K562 (cell line): ENCODE measurements at regions not wholly inside any gene's neighbourhood (a gene's known extent, or its start where the extent isn't known, plus 50 kb on each side); places are given as distances from the start of the nearest gene placed in this dataset.
"Not testable (repeated sequence)": the region's sequence is repeated elsewhere in the genome, so short reads cannot be mapped to it uniquely, and the experiment has no call there.

Experiments
- ATAC-seq: fragments of 200-7000 bp; cut with Tn5 transposase; 3 replicates; pipeline ENCODE4 v1.9.1; 2020; ENCODE audit warnings: moderate library complexity
- BruUV-seq: library from RNA; stranded (reverse); fragments of 400-500 nt; replicated peaks from 2 replicates; lab custom pipeline; 2021; lab: Mats Ljungman, UMichigan
- CTCF ChIA-PET: fragments of 300-600 bp; formaldehyde crosslinking; extraction: SDS; loops from one replicate; lab custom pipeline; 2021; ENCODE audit warnings: low intra/inter-chr PET ratio; lab: Yijun Ruan, JAX
- POLR2A ChIA-PET: fragments of 300-600, 350-650 bp; sonication (Branson Sonifier 250); formaldehyde crosslinking; extraction: SDS; loops from one replicate; lab custom pipeline; 2021; ENCODE audit warnings: antibody characterized with exemption, inconsistent platforms; lab: Yijun Ruan, JAX
- DNase-seq, 4 experiments: peaks; one replicate each; pipeline versions ENCODE4 v3.0.0 to v3.0.0-alpha.2; 2011 to 2018; ENCODE audit warnings: low spot score in 3 of 4, mixed read lengths in 3 of 4; ENCODE audit errors: extremely low read depth in 1 of 4
- FAIRE-seq: peaks from 2 replicates; lab custom pipeline; 2011; peaks lifted over from hg19 to GRCh38; lab: Jason Lieb, UNC
- H2AFZ ChIP-seq: 2 replicates; pipeline ENCODE4 v1.6.0; 2011; ENCODE audit warnings: low read depth, low read length, control low read depth, inconsistent platforms
- H3K27ac ChIP-seq: fragments of 200-600 bp; 3 replicates; pipeline ENCODE4 v1.8.0; 2011; ENCODE audit warnings: low read depth, mild to moderate bottlenecking, control low read depth, inconsistent platforms, low read length, moderate library complexity, mixed read lengths; ENCODE audit errors: extremely low read depth
- H3K27me3 ChIP-seq, 2 experiments: fragments of 300-600 bp in 1 of 2; 2 replicates in 1 of 2; 3 replicates in 1 of 2; pipeline versions ENCODE4 v1.6.0 to v1.8.0; 2011; ENCODE audit warnings: inconsistent platforms in 2 of 2, low read length in 2 of 2, mild to moderate bottlenecking in 1 of 2, mixed read lengths in 1 of 2, moderate library complexity in 1 of 2; ENCODE audit not compliant: control insufficient read depth in 2 of 2, insufficient read depth in 2 of 2
- H3K36me3 ChIP-seq: fragments of 300-600 bp; 3 replicates; pipeline ENCODE4 v1.8.0; 2011; ENCODE audit warnings: mild to moderate bottlenecking, low read length, inconsistent platforms; ENCODE audit not compliant: control insufficient read depth, insufficient read depth
- H3K4me1 ChIP-seq, 2 experiments: fragments of 200-600 bp in 1 of 2; replicated peaks in 1 of 2; 2 replicates in 1 of 2; 3 replicates in 1 of 2; pipeline versions ENCODE4 v1.5.1 to v1.8.0; 2011; ENCODE audit warnings: inconsistent platforms in 2 of 2, low read length in 2 of 2, mild to moderate bottlenecking in 1 of 2, mixed read lengths in 1 of 2, moderate library complexity in 1 of 2; ENCODE audit not compliant: control insufficient read depth in 2 of 2, insufficient read depth in 2 of 2
- H3K4me2 ChIP-seq: 2 replicates; pipeline ENCODE4 v1.6.1; 2011; ENCODE audit warnings: low read length, control low read depth, inconsistent platforms, mixed read lengths; ENCODE audit not compliant: insufficient read depth
- H3K4me3 ChIP-seq: fragments of 200-600 bp; sonication (generic), shearing (Covaris generic); 2 replicates; pipeline ENCODE4 v1.5.1; 2016; ENCODE audit warnings: control low read depth, inconsistent platforms
- H3K79me2 ChIP-seq: fragments of 200-600 bp; 3 replicates; pipeline ENCODE4 v1.8.0; 2011; ENCODE audit warnings: low read length, inconsistent platforms; ENCODE audit not compliant: control insufficient read depth, insufficient read depth
- H3K9ac ChIP-seq, 2 experiments: 2 replicates each; pipeline versions ENCODE4 v1.6.0 to v1.6.1; 2011; ENCODE audit warnings: low read depth in 2 of 2, low read length in 2 of 2, control low read depth in 1 of 2, inconsistent platforms in 1 of 2, mild to moderate bottlenecking in 1 of 2, mixed read lengths in 1 of 2; ENCODE audit not compliant: insufficient read depth in 1 of 2
- H3K9me1 ChIP-seq: one replicate; pipeline ENCODE4 v1.6.0; 2011; ENCODE audit warnings: inconsistent platforms, mild to moderate bottlenecking, low read length, moderate library complexity; ENCODE audit not compliant: control insufficient read depth, insufficient read depth
- H3K9me3 ChIP-seq: replicated peaks from 2 replicates; pipeline ENCODE4 v1.5.1; 2011; ENCODE audit warnings: low read depth, low read length, inconsistent platforms; ENCODE audit not compliant: control insufficient read depth, insufficient read depth
- H4K20me1 ChIP-seq: replicated peaks from 2 replicates; pipeline ENCODE4 v1.6.1; 2011; ENCODE audit warnings: low read length, inconsistent platforms, mixed read lengths; ENCODE audit not compliant: control insufficient read depth, insufficient read depth
- BRF1 ChIP-seq: IDR thresholded peaks from 3 replicates; pipeline ENCODE4 v1.6.1; 2011; ENCODE audit warnings: borderline replicate concordance, mild to moderate bottlenecking; ENCODE audit not compliant: insufficient read length; ENCODE audit errors: extremely low read depth
- RERE ChIP-seq: sonication (generic); formaldehyde crosslinking; IDR thresholded peaks from 2 replicates; pipeline ENCODE4 v1.8.0; 2023; ENCODE audit warnings: missing genetic modification reagents, mild to moderate bottlenecking, borderline replicate concordance
- SMARCA5 ChIP-seq: fragments of 450-650 bp; IDR thresholded peaks from 2 replicates; pipeline ENCODE4 v1.6.1; 2016
- SMC3 ChIP-seq: conservative IDR thresholded peaks from 2 replicates; pipeline ENCODE4 v1.6.1; 2011; ENCODE audit warnings: low read depth, low read length, improper control_type of control experiment; ENCODE audit not compliant: insufficient read depth
- SREBF2 ChIP-seq: sonication (generic); formaldehyde crosslinking; IDR thresholded peaks from 2 replicates; pipeline ENCODE4 v1.4.0; 2020; ENCODE audit warnings: mild to moderate bottlenecking, missing genetic modification reagents
- TGIF2 ChIP-seq: sonication (generic); formaldehyde crosslinking; IDR thresholded peaks from 2 replicates; pipeline ENCODE4 v1.8.1; 2022; ENCODE audit warnings: mild to moderate bottlenecking, missing genetic modification reagents, moderate library complexity
- U2AF1 ChIP-seq: fragments of 200-400 bp; formaldehyde crosslinking; optimal IDR thresholded peaks from 2 replicates; pipeline ENCODE3; 2017; ENCODE audit warnings: mild to moderate bottlenecking, low read depth, low read length, moderate library complexity
- ZHX1 ChIP-seq: fragments of 150-350 bp; conservative IDR thresholded peaks from 2 replicates; pipeline ENCODE4 v1.6.1; 2014; ENCODE audit warnings: low read length
- WGBS: fragments of 100-300 bp; shearing (Covaris generic); methylation state at CpG from one replicate; pipeline ENCODE4 v1.1.6; 2016; ENCODE audit warnings: low coverage, mixed read lengths; ENCODE audit not compliant: insufficient coverage; ENCODE audit errors: missing lambda C conversion rate; 5-methylcytosine and 5-hydroxymethylcytosine counted together
- in situ Hi-C: fragments of 300-500 bp; cut with MboI; formaldehyde crosslinking; loops from 4 replicates; pipeline ENCODE4 v1.15.0; 2018; ENCODE audit warnings: inconsistent platforms, mixed read lengths
- intact Hi-C: fragments of 100-400 bp; cut with micrococcal nuclease; formaldehyde crosslinking; loops from 2 replicates; pipeline ENCODE4 v1.14.2; 2022
- TF ChIP-seq, protein P1 (sequence below): fragments of 250-450 bp; sonication (Bioruptor Pico); IDR thresholded peaks from 2 replicates; pipeline ENCODE4 v1.9.0; 2021; ENCODE audit warnings: mild to moderate bottlenecking

DNA sequence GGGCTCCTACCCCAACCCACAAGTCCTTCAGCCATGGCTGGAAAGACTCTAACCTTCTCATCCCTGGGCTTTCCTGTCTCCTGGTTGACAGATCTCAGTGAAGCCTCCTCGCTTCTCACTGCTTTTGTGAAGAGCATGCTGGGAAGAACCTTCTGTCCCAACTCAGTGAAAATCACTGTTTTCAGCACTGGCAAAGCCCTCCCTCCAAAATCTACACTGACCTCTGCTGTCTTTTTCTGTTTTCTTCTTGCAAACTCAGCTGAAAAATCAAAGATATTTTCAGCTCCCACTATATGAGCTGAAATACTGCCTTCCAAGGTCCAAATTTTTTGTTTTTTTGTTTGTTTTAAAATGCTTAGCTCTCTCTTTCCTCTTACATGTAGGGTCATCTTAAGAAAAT lies 266.3 kb upstream of the AGAP1 start (continued):
- no peak for TF ChIP-seq RERE (CRISPR knock-in tag)
- TF ChIP-seq BRF1 = no peak
- TF ChIP-seq U2AF1 = no peak
- no peak for TF ChIP-seq SMC3
- TF ChIP-seq SREBF2 (CRISPR knock-in tag) = no peak
- no peak for TF ChIP-seq TGIF2
- TF ChIP-seq ZHX1 = no peak
- no peak for TF ChIP-seq SMARCA5
- TF ChIP-seq, protein P1, sequence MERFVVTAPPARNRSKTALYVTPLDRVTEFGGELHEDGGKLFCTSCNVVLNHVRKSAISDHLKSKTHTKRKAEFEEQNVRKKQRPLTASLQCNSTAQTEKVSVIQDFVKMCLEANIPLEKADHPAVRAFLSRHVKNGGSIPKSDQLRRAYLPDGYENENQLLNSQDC (CRISPR knock-in tag) = no peak
- TF ChIP-seq, all 486 proteins: peak for 0

GRCh38 chr2:235228422-235228821 lies 265.4 kb upstream of the AGAP1 start:
- not testable (repeated sequence) for H3K4me2 ChIP-seq, DNase-seq

More at GRCh38 chr2:235228422-235228821, 265.4 kb upstream of the AGAP1 start:
- H3K27ac ChIP-seq, CTCF ChIA-PET, in situ Hi-C loops, intact Hi-C loops, ATAC-seq, H3K79me2 ChIP-seq, H2AFZ ChIP-seq, H3K36me3 ChIP-seq, POLR2A ChIA-PET, H3K9me3 ChIP-seq, H3K4me3 ChIP-seq, H3K9ac ChIP-seq, H4K20me1 ChIP-seq, BruUV-seq, H3K9me1 ChIP-seq, FAIRE-seq, H3K4me1 ChIP-seq: not testable (repeated sequence)
- H3K27me3 ChIP-seq = peaks cover 12 to 46% of the 10 kb centered on the region in 2 experiments; a peak in 4 of 5 replicates
- 0% methylated on average over 3 of the region's 3 CpGs for WGBS
